ENCODE measurements at regions not wholly inside any gene's neighbourhood (a gene's known extent, or its start where the extent isn't known, plus 50 kb on each side); places are given as distances from the start of the nearest gene placed in this dataset.

DNA sequence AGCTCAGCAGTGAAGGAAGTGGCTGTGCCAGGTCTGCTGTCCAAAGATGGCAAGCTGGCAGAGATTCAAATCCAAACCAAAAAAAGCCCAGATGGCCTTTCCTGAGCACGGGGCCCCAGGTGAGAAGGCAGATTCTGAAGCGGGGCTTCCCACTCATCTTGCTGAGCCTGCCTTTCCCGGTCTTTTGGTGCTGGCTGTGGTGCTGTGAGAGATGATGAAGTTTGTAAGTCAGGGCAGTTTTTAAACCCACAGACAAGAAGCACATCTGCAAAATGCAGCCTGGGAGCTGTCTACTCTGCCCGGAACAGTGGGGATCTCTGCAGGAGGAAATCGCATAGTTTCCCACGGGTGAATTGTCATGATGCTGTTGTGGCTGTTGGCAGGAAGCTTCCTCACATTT lies 85.0 kb upstream of the IRX4 start:
- no peak overlapping the region for H3K4me2 ChIP-seq (ENCODE audit: low read length)

DNA sequence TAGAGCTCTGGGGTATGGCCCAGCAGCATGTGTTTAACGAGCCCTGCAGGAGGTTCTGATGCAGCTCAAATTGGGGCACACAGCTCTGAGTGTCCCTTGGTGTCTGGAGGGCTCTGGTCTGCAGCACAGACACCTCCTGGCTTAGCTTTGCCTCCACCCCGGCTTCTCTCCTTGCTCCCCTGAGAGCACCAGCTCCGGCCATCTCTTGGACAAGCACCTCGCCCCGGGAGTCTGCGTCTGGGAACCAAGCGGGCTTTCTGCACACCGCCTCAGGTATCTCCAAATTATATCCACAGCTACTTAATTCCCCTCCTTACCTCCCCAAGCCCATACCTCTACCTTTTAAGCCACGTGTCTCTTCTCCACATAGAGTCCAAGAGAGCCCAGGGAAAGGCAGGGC lies 83.7 kb upstream of the IRX4 start:
- no peaks in the 10 kb centered on the region for H3K79me2 ChIP-seq (replicated peaks; ENCODE audit: insufficient read depth, low read length)
- no peak overlapping the region for H3K27ac ChIP-seq (ENCODE audit: low read length)
- no peak overlapping the region for H3K4me2 ChIP-seq (ENCODE audit: low read length)
- no peaks in the 10 kb centered on the region for H3K36me3 ChIP-seq (ENCODE audit: insufficient read depth, low read length)
- no peak overlapping the region for H3K4me3 ChIP-seq (ENCODE audit: low read length)
- no peaks in the 10 kb centered on the region for H3F3A ChIP-seq (ENCODE audit: insufficient read depth, low read length, poor library complexity, severe bottlenecking)
- no peaks in the 10 kb centered on the region for H3K27me3 ChIP-seq (ENCODE audit: insufficient read depth, low read depth, low read length)
- no peak overlapping the region for H2AFZ ChIP-seq (ENCODE audit: low read depth, low read length)
- H3K9ac ChIP-seq (ENCODE audit: low read length) = no peak overlapping the region
- no peak for TF ChIP-seq RAD21 (conservative IDR thresholded peaks at IDR 0.05)
- no peak for TF ChIP-seq EZH2 (IDR thresholded peaks at IDR 0.05; ENCODE audit: borderline replicate concordance, insufficient read depth, low read length, poor library complexity, severe bottlenecking)
- TF ChIP-seq CTCF (IDR thresholded peaks at IDR 0.05; ENCODE audit: poor library complexity, severe bottlenecking) = no peak
- H3K9me2 ChIP-seq (ENCODE audit: insufficient read depth, low read length) = no peaks in the 10 kb centered on the region
- no peaks in the 10 kb centered on the region for H3K9me3 ChIP-seq (ENCODE audit: low read length)
- no peaks in the 10 kb centered on the region for H4K20me1 ChIP-seq (ENCODE audit: insufficient read depth)

More for the DNA sequence above, 85.0 kb upstream of the IRX4 start:
- Histone ChIP-seq H3F3A (ENCODE audit: insufficient read depth, low read length, poor library complexity, severe bottlenecking) (no peaks in the 10 kb centered on the region), H2AFZ (ENCODE audit: low read depth, low read length) (no peak overlapping the region), H3K4me3 (ENCODE audit: low read length) (no peak overlapping the region), H3K27ac (ENCODE audit: low read length) (no peak overlapping the region), H3K9me2 (ENCODE audit: insufficient read depth, low read length) (no peaks in the 10 kb centered on the region), H3K27me3 (ENCODE audit: insufficient read depth, low read depth, low read length) (no peaks in the 10 kb centered on the region), H3K79me2 (replicated peaks; ENCODE audit: insufficient read depth, low read length) (no peaks in the 10 kb centered on the region), H3K36me3 (ENCODE audit: insufficient read depth, low read length) (no peaks in the 10 kb centered on the region), H3K9me3 (ENCODE audit: low read length) (no peaks in the 10 kb centered on the region), H4K20me1 (ENCODE audit: insufficient read depth) (no peaks in the 10 kb centered on the region), H3K9ac (ENCODE audit: low read length) (no peak overlapping the region)
- no peak for TF ChIP-seq POLR2AphosphoS5 (IDR thresholded peaks at IDR 0.05)
- TF ChIP-seq RAD21 (conservative IDR thresholded peaks at IDR 0.05) = no peak
- no peak for TF ChIP-seq MXI1 (conservative IDR thresholded peaks at IDR 0.05; ENCODE audit: poor library complexity, severe bottlenecking)
- no peak for TF ChIP-seq CTCF (IDR thresholded peaks at IDR 0.05; ENCODE audit: poor library complexity, severe bottlenecking)
- no peak for TF ChIP-seq SMC3 (conservative IDR thresholded peaks at IDR 0.05; ENCODE audit: poor library complexity)
- no peak for TF ChIP-seq REST (IDR thresholded peaks at IDR 0.05; ENCODE audit: borderline replicate concordance)
- no peak for TF ChIP-seq EZH2 (IDR thresholded peaks at IDR 0.05; ENCODE audit: borderline replicate concordance, insufficient read depth, low read length, poor library complexity, severe bottlenecking)
- no peak for TF ChIP-seq TAF1 (IDR thresholded peaks at IDR 0.05; ENCODE audit: low read depth)
- TF ChIP-seq EP300 (conservative IDR thresholded peaks at IDR 0.05; ENCODE audit: poor library complexity, severe bottlenecking) = no peak

All from neural cell (in vitro differentiated cells).